Fibroblast of gingiva (primary cell): ENCODE measurements at regions not wholly inside any gene's neighbourhood (a gene's known extent, or its start where the extent isn't known, plus 50 kb on each side); places are given as distances from the start of the nearest gene placed in this dataset.

ENCODE experiments used
- DNase-seq: peaks from one replicate; pipeline ENCODE4 v3.0.0-alpha.2; 2011; ENCODE audit warnings: low read depth

GRCh38 chr4:154088741-154089140 lies 299.9 kb upstream of the SFRP2 start:
- DNase-seq: peak; percentile 24

GRCh38 chr4:154086247-154086646 lies 297.4 kb upstream of the SFRP2 start:
- DNase-seq: no peak

GRCh38 chr4:154084864-154085263 lies 296.0 kb upstream of the SFRP2 start:
- no peak for DNase-seq

- no peak for DNase-seq
These were observed 294.1 kb upstream of the SFRP2 start for GRCh38 chr4:154082760-154083535.

GRCh38 chr4:154081391-154081790 lies 292.5 kb upstream of the SFRP2 start:
- no peak for DNase-seq

- no peak for DNase-seq
These were observed 289.8 kb upstream of the SFRP2 start for GRCh38 chr4:154078504-154079350.

GRCh38 chr4:154076921-154077320 lies 288.0 kb upstream of the SFRP2 start:
- DNase-seq: peak; percentile 42

- peak; percentile 41 for DNase-seq
These were observed 284.4 kb upstream of the SFRP2 start for GRCh38 chr4:154073107-154073822.

- DNase-seq: no peak
These were observed 278.9 kb upstream of the SFRP2 start for GRCh38 chr4:154067786-154068185.

- no peak for DNase-seq
These were observed 276.5 kb upstream of the SFRP2 start for GRCh38 chr4:154065368-154065767.

- DNase-seq: no peak
These were observed 275.4 kb upstream of the SFRP2 start for GRCh38 chr4:154064244-154064643.

- DNase-seq: peak; percentile 95
These were observed 260.7 kb upstream of the SFRP2 start for GRCh38 chr4:154049457-154050181.

- DNase-seq: no peak
These were observed 258.9 kb upstream of the SFRP2 start for GRCh38 chr4:154047733-154048132.

GRCh38 chr4:154044742-154045485 lies 256.0 kb upstream of the SFRP2 start:
- DNase-seq: peak; percentile 45

- peak; percentile 62 for DNase-seq
These were observed 255.2 kb upstream of the SFRP2 start for GRCh38 chr4:154044108-154044531.

GRCh38 chr4:154041640-154042039 lies 252.8 kb upstream of the SFRP2 start:
- DNase-seq: no peak

GRCh38 chr4:154039435-154040343 lies 250.8 kb upstream of the SFRP2 start:
- no peak for DNase-seq

GRCh38 chr4:154036856-154037255 lies 248.0 kb upstream of the SFRP2 start:
- DNase-seq: no peak

- DNase-seq: no peak
These were observed 246.5 kb upstream of the SFRP2 start for GRCh38 chr4:154035341-154035740.

GRCh38 chr4:154033921-154034320 lies 245.0 kb upstream of the SFRP2 start:
- DNase-seq: no peak
